HG02852 (cell line): ENCODE measurements at regions not wholly inside any gene's neighbourhood (a gene's known extent, or its start where the extent isn't known, plus 50 kb on each side); places are given as distances from the start of the nearest gene placed in this dataset.
"Not testable (repeated sequence)": the region's sequence is repeated elsewhere in the genome, so short reads cannot be mapped to it uniquely, and the experiment has no call there.

ENCODE experiments used
- ATAC-seq: cut with Tn5 transposase; IDR thresholded peaks from one replicate; pipeline ENCODE4 v1.9.1; 2021; ENCODE audit warnings: mild to moderate bottlenecking, moderate library complexity; ENCODE audit not compliant: unreplicated experiment

GRCh38 chr21:15564907-15565306 is 164.9 kb upstream of the USP25 start:
- ATAC-seq = no peak

GRCh38 chr21:15566703-15567102 is 163.1 kb upstream of the USP25 start:
- ATAC-seq = no peak

- ATAC-seq = no peak
Measured at GRCh38 chr21:15567191-15567590, 162.6 kb upstream of the USP25 start.

DNA sequence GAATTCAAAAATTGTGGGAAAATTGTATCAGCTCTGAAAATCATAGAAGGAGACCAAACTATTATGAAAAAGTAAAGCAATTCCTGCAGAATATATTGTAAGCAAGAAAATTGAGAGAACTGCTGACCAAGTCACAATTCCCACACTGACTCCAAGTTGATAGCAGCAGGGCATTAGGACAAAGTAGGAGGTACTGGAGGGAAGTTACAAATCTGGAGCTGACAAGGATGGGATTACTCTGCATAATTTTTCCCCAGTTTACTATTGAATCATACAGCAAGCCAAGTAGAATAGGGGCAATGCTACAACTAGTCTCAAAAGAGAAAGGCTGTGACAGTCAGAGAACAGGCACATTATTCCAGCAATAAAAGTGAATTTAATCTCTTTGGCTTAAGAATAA is 161.3 kb upstream of the USP25 start:
- no peak for ATAC-seq

- no peak for ATAC-seq
Measured at GRCh38 chr21:15586752-15587427, 142.9 kb upstream of the USP25 start.

DNA sequence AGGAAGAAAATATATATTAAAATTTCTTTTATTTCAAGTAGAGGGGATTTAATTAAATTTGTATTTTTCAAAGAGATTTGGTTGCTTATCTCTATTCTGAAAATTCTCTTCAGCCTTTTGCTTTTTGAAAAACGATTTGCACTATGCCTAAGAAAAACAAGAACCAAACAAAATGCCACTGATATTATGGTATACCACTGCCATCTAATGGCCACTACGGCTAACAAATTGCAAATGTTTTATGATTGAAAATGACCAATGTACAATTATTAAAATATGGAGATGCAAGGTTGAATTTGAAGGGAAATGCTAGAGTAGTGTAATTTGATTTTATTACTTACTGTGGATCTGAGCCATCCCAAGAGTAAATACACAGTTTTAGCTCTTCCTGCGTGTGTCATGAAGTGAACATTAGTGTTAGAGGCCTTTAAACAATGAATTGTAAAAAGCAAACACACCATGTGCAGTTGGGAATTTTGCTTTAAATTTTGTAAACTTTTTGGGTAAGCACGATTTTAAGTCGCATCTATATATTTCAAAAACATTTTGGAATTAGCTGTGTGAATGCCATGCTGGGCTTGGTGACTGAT is 137.4 kb upstream of the USP25 start:
- no peak for ATAC-seq

DNA sequence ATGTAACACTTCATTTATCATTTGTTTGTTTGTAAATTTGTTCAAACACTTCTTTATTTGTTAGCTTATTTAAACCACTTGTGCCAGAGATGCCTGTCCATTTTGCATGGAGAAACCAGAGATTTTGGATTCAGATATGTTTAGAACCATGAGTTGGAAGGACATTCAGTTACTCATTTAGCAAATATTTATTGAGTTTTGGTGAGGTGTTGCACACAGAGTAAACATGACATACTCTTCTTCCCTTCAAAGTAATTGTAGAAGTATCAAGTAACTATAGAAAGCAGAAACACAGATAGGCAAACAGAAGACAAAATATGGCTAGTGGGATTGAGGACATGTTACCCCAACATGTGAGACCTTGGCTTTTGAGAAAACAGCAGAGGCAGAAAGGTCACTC is 136.8 kb upstream of the USP25 start:
- no peak for ATAC-seq

DNA sequence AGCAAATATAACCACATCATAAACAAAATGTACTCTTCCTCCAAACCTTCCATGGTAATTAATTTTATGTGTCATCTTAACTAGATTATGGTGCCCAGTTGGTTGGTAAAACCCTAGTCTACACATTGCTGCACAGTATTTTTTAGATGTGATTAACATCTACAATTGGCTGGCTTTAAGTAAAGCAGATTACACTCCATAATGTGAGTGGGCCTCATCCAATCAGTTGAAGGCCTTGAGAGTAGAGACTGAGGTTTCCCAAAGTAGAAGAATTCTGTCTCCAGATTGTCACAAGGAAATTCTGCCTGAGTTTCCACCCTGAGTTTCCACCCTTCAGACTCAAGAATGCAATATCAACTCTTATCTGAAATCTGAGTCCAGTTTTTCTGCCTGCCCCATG is 128.4 kb upstream of the USP25 start:
- no peak for ATAC-seq

GRCh38 chr21:15604413-15604812 is 125.4 kb upstream of the USP25 start:
- no peak for ATAC-seq

- no peak for ATAC-seq
Measured at GRCh38 chr21:15614766-15615165, 115.0 kb upstream of the USP25 start.

GRCh38 chr21:15616864-15617574 is 112.8 kb upstream of the USP25 start:
- ATAC-seq = no peak

DNA sequence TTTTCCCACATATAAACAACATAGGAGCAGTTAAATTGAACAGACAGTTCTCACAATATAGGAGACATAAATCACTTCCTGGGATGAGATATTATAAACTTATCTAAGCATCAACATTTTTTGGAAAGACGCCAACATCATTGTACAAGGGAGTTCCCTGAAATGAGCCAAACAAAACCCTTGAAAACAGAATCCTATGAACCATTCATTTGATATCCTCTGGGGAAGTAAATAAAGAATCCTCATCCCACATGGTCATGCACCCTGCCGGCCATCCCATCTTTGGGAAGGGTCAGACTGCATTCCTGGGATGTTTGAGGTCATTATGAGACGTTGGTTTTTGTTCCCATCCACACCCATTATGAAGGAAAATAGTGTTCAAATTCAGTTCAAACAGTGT is 111.8 kb upstream of the USP25 start:
- no peak for ATAC-seq

GRCh38 chr21:15620892-15621291 is 108.9 kb upstream of the USP25 start:
- no peak for ATAC-seq

DNA sequence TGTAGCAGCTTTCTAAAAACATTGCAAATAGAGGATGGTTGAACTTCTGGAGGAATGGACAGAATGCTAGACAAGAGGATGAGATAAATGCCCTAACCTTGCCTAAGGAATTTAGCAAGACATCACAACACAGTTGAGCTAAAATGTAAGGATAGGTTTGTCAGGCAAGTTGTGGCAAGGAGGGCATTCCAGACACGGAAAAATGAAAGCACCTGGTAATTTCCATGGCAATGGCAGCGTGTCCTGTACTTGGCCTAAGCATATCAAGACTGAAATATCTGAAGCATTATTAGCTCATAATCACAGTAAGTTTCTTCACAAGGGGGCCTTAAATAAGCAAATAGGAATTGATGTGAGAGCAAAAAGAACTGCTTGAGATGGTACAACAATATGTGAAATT is 105.1 kb upstream of the USP25 start:
- ATAC-seq = no peak

- no peak for ATAC-seq
Measured at GRCh38 chr21:15625363-15625762, 104.4 kb upstream of the USP25 start.

DNA sequence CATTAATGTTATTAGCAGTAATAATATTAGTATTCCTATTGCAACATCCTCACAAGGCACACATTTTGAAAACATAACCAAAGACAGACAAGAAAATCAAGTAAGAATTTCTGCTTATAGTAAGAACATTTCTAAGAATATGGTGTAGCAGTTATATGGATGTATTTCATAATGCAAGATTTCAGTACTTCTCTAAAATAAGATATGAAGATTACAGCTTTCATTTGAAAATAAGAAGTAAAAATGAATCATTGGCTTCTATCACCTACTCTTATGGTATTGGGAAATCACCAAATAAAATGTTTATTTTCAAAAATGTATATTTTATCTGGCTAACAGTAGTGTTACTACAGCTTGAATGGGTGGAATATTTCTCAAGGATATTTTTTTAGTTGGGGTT is 103.8 kb upstream of the USP25 start:
- ATAC-seq = no peak

GRCh38 chr21:15627011-15627410 is 102.8 kb upstream of the USP25 start:
- no peak for ATAC-seq

DNA sequence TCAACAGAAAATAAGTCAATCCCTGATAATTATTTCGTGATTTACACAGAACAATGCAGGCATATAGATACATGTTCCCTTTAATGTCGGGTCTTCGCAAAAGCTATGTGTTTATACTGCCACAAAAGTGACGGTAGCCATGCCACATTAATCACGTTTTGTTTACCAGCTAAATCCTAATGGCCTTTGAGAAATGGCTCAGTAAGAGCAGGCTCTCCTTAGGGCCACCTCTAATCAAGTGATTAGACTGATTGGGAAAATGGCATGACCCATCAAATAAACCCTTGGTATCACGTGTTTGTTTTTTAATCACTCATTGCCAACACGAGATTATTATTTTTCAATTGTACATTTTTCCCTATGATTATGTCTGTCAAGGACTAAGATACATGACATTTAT is 102.0 kb upstream of the USP25 start:
- ATAC-seq = no peak

- no peak for ATAC-seq
Measured at GRCh38 chr21:15631342-15631741, 98.4 kb upstream of the USP25 start.

- ATAC-seq = not testable (repeated sequence)
Measured at GRCh38 chr21:15634541-15634940, 95.2 kb upstream of the USP25 start.

- ATAC-seq = no peak
Measured at GRCh38 chr21:15638856-15639549, 90.8 kb upstream of the USP25 start.

GRCh38 chr21:15640113-15640512 is 89.7 kb upstream of the USP25 start:
- ATAC-seq = not testable (repeated sequence)
